HEK293T (cell line): ENCODE measurements at regions not wholly inside any gene's neighbourhood (a gene's known extent, or its start where the extent isn't known, plus 50 kb on each side); places are given as distances from the start of the nearest gene placed in this dataset.

Source experiments
- ARNT ChIP-seq: fragments of 450-650 bp; IDR thresholded peaks from 2 replicates; pipeline ENCODE4 v1.6.1; 2017; ENCODE audit warnings: mild to moderate bottlenecking
- BHLHE40 ChIP-seq: fragments of 450-650 bp; IDR thresholded peaks from 2 replicates; pipeline ENCODE4 v1.6.1; 2016; ENCODE audit warnings: mild to moderate bottlenecking, moderate library complexity, borderline replicate concordance
- CTBP1 ChIP-seq: fragments of 450-650 bp; IDR thresholded peaks from 2 replicates; pipeline ENCODE4 v1.6.1; 2016; ENCODE audit warnings: borderline replicate concordance
- ELF4 ChIP-seq: fragments of 450-650 bp; IDR thresholded peaks from 2 replicates; pipeline ENCODE4 v1.6.1; 2017; ENCODE audit warnings: antibody characterized with exemption
- FOXA1 ChIP-seq: fragments of 450-650 bp; IDR thresholded peaks from 2 replicates; pipeline ENCODE4 v1.6.1; 2016; ENCODE audit warnings: mild to moderate bottlenecking
- HDGF ChIP-seq: fragments of 450-650 bp; IDR thresholded peaks from 2 replicates; pipeline ENCODE4 v1.6.1; 2017; ENCODE audit warnings: antibody characterized with exemption, borderline replicate concordance
- L3MBTL2 ChIP-seq: fragments of 450-650 bp; conservative IDR thresholded peaks from 2 replicates; pipeline ENCODE4 v1.6.1; 2016; ENCODE audit warnings: mild to moderate bottlenecking
- NFRKB ChIP-seq: fragments of 450-650 bp; IDR thresholded peaks from 2 replicates; pipeline ENCODE4 v1.6.1; 2016; ENCODE audit warnings: mild to moderate bottlenecking, moderate library complexity
- SP1 ChIP-seq: fragments of 450-650 bp; IDR thresholded peaks from 2 replicates; pipeline ENCODE4 v1.6.1; 2017
- SUZ12 ChIP-seq: fragments of 450-650 bp; IDR thresholded peaks from 2 replicates; pipeline ENCODE4 v1.6.1; 2016; ENCODE audit warnings: mild to moderate bottlenecking
- TARDBP ChIP-seq: fragments of 450-650 bp; IDR thresholded peaks from 2 replicates; pipeline ENCODE4 v1.6.1; 2016
- ZNF384 ChIP-seq: fragments of 450-650 bp; IDR thresholded peaks from 2 replicates; pipeline ENCODE4 v1.6.1; 2016
- TF ChIP-seq, protein P1 (sequence below): fragments of 450-650 bp; IDR thresholded peaks from 2 replicates; pipeline ENCODE4 v1.6.1; 2016

DNA sequence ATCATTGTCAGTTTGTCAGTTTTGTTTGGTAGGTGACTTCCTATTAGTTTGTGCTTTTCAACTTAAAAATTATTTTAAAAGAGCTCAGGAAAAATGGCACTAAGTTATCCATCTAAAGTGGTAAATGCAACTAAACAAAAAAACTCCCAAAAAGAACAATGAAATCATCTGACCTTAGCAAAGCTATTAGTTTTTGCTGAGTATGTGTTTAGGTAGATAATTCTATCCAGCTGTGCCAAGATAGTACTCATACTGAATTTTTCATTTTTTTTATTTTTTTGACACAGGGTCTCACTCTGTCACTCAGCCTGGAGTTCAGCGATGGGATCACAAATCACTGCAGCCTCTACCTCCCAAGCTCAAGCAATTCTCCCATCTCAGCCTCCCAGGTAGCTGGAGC lies 645.3 kb downstream of the TBC1D4 start:
- TF ChIP-seq SP1 (no peak), BHLHE40 (no peak), ELF4 (no peak), CTBP1 (no peak), SUZ12 (no peak), NFRKB (no peak), TARDBP (no peak), ZNF384 (no peak), FOXA1 (no peak), ARNT (no peak), HDGF (no peak), L3MBTL2 (no peak)
- TF ChIP-seq, protein P1, sequence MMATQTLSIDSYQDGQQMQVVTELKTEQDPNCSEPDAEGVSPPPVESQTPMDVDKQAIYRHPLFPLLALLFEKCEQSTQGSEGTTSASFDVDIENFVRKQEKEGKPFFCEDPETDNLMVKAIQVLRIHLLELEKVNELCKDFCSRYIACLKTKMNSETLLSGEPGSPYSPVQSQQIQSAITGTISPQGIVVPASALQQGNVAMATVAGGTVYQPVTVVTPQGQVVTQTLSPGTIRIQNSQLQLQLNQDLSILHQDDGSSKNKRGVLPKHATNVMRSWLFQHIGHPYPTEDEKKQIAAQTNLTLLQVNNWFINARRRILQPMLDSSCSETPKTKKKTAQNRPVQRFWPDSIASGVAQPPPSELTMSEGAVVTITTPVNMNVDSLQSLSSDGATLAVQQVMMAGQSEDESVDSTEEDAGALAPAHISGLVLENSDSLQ = no peak
